GM18951 (cell line): ENCODE measurements at regions not wholly inside any gene's neighbourhood (a gene's known extent, or its start where the extent isn't known, plus 50 kb on each side); places are given as distances from the start of the nearest gene placed in this dataset.

Source experiments
- POLR2A ChIP-seq: IDR thresholded peaks from 4 replicates; pipeline ENCODE4 v1.6.1; 2011; ENCODE audit warnings: mild to moderate bottlenecking; ENCODE audit not compliant: insufficient read length, insufficient read depth; ENCODE audit errors: extremely low read depth
- in situ Hi-C: fragments of 300-500 bp; cut with MboI; formaldehyde crosslinking; loops from one replicate; pipeline ENCODE4 v1.12.0; 2022; ENCODE audit warnings: low sequenced_read_pairs, mixed read lengths, inconsistent platforms; ENCODE audit not compliant: unreplicated experiment

DNA sequence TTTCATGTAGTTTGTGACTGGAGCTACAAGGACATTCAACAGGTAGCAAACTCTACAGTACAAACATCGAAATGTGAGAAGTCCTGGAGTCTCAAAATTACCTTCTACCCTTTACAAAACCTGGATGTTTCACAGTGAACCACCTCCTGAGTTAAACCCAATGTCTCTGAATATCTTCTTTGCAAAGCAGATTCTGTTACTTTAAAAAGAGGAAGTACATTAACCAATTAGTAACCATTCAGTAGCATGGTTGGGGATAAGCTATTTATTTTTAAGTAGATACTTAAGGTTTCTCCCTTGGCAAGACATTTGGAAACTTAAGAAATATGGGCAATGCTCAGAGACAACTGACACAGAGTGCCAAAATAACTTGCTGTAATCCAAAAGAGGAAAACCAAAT is 371.9 kb upstream of the NWD2 start:
- TF ChIP-seq POLR2A: no peak
- in situ Hi-C loops: no loop called here

DNA sequence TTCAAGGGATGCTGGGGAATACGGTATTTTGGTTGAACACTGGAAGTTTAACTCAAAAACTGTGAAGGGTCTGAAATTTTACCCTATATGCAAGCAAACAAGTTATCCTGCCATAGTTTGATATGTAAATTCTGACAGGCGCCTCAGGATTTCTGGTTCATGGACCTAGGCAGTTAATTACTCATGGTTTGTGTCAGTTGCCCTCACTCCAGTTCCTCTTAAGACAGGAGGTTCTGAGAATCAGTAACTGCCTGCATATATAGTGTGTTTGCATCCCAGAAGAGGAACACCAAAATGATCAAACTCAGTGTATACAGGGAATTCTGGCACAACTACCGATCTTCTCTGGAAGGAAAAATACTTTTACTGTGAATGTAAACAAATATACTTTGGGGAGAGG is 360.4 kb upstream of the NWD2 start:
- in situ Hi-C loops: no loop called here
- no peak for TF ChIP-seq POLR2A

DNA sequence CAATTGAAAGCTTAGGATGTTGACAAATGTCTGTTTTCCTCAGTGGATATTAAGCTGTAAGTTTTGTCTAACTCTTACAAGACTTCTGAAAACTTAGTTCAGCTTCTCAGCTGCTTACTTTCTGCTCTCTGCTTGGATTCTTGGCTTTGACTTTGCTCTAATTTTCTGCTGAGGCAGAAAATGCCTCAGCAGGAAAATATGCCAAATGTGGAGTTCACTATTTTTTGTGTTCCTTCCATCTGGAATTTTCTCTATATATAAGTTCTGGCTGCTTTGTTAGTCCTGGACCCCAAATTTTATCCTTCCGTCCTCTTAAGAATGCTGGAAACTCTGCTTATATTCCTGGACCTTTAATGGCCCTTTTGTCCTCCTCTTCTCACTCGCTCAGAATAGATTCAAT is 352.6 kb upstream of the NWD2 start:
- in situ Hi-C loops: no loop called here
- no peak for TF ChIP-seq POLR2A

DNA sequence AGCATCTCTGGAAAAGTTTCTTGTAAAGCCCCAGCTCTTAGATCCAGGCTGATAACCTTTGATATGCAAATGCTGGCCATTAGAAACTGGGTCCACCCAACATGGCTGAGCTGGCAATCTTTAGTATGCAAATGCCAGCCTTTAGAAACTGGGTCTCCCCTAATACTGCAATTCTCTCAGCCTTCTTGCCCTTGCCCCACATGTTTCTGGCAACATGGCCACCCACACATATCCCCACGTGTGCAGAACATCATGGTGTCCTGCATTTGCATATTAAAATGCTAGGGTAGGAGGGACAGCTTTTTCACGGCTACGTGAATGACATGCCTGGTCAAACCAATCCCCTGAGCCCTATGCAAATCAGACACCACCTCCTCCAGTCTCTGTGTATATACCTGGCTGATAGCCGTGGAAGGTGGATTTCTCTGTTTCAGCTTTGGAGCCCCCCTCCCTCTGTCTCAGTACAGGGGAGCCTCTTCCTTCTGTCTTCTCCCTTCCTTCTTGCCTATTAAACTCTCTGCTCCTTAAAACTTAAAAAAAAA is 344.0 kb upstream of the NWD2 start:
- in situ Hi-C loops: no loop called here

DNA sequence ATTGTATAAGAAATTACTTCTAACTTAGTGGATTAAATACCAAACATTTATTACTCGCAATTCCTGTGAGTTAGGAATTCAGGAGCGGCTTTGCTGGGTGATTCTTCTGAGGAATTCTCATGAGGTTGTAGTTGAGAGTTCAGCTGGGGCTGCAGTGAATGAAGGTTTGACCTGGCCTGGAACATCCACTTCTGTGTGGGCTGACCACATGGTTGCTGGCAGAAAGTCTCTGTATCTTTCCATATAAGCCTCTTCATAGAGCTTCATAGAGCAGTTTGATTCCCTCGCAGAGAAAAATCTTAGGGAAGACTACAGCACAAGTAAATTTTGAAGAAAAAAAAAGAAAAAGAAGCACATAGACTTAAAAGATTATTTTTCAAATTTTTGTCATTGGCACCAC is 339.7 kb upstream of the NWD2 start:
- TF ChIP-seq POLR2A: no peak
- in situ Hi-C loops: no loop called here

More for the DNA sequence above, 344.0 kb upstream of the NWD2 start:
- TF ChIP-seq POLR2A: no peak

DNA sequence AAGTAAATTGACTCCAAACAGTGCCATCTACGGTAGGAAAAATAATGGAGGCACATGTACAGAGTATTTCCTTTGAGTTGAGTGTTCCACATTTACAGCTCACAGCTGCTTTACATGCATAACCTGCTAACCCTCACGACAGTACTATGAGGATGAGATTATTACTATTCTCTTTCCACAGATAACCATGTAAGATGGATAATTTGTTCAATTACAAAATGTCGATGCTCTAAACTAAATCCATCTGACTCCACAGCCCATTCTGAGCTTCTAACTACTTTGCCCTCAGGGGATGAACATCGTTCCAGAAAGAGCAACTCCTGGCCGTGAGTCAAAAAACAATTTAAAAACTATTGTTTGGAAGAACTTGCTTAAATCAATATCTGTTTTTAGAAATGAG is 330.4 kb upstream of the NWD2 start:
- no peak for TF ChIP-seq POLR2A
- in situ Hi-C loops: no loop called here

DNA sequence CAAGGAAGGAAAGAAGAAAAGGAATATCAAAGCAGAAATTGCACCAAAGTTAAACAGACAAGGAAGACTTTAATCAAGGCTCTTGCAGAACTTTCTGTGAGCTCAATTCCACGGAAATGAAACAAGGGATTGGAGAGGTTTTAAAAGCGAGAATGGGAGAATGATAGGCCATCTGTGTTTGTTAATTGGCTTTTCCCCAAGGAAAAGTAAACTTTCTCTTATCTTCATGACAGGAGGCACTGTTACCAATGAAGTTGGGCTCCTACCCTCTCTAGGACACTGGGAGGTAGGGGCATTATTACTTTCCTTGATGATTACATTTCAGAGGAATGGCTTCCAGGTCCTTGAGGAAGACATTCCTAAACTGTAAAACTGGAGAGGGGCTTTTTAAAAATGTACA is 328.8 kb upstream of the NWD2 start:
- in situ Hi-C loops: no loop called here
- TF ChIP-seq POLR2A: no peak

DNA sequence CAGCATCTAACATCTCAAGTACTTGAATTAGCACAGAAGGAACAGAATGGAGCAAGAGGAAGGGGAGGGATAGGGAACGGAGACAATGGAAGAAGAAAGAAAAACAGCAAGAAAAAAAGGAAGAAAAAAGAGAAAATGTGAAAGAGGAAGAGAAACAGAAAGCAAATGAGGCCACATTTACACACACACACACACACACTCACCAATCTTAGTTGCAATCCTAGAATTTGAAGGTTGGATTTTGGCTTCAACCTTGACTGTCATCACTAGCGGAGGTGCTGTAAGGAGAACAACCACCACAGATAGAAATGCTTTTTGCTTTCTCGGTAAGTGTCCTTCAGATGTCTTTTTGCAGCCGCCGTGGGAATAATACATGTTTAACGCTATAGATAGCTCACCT is 327.1 kb upstream of the NWD2 start:
- in situ Hi-C loops: no loop called here
- no peak for TF ChIP-seq POLR2A

DNA sequence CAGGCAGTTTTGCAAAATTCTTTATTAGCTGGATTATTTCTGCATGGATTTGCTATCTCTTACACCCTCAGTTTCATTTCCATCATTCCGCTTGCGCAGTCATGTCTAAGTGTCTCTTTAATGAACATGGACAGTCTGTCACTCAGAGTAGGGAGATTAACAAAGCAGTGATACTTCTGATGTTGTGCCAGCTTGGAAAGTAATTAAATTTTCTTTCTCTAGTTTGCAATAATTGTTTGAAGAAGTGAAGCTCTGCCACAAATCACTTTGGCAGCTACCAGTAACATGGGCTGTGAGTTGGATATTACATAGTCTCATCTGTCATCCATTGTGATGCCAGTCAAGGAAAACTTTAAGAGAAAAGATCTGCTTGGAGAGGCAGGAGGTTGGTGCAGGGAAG is 324.8 kb upstream of the NWD2 start:
- in situ Hi-C loops: no loop called here
- no peak for TF ChIP-seq POLR2A

DNA sequence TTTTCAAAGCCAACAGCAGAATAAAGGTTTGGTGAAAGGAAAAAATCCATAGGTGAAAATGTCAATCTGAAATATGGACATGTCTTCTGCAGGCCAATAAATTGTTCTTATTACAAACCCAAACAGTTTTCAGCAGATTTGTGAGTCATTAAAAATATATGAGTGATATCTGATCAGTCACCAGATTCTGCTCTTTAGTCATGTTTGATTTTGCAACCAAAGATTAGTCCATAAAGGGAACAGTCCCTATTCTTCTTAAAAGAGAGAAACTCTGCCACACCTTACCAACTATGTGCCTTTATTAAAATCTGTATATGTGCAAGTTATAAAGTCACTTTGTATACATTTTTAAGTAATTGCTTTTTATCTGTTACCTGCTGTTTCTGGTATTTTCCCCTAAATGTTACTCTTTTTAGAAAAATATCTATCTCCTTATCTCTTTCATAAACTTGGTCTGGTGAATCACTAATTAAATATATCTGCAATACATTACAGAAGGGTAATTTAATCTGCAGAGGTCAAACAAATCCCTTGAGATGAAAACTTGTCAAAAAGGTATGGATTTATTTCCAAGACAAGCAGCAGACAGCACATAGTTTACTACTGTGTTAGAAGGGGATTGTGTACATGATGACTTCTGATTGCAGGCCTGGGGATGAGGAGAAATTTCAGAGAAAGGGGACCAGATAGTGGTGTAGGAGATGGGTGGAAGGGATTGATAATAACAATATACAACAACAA is 322.9 kb upstream of the NWD2 start:
- no peak for TF ChIP-seq POLR2A
- in situ Hi-C loops: no loop called here

DNA sequence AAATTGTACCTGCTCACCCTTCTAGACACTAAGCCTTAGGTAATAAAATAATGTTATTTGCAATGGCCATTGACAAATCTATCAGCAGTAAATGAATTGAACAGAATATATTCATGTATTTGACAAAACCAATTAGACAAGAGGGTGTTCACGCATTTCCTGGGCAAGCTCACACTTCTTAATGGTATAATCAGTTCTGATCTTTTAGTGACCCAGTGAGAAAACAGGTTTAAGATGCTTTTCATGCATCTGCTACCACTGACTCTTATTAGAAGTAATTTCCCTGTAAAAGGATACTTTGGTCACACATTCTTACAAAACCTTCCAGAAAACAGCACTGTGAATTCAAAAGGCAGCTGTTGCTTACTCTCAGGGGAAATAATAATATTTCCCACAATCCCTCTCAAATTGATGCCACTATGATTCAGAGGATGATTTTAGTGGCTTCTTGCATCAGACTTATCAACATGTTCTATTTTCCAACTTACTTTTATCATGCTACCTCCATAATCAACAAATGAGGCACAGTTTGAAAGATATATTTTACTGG is 313.9 kb upstream of the NWD2 start:
- in situ Hi-C loops: no loop called here
- TF ChIP-seq POLR2A: no peak

DNA sequence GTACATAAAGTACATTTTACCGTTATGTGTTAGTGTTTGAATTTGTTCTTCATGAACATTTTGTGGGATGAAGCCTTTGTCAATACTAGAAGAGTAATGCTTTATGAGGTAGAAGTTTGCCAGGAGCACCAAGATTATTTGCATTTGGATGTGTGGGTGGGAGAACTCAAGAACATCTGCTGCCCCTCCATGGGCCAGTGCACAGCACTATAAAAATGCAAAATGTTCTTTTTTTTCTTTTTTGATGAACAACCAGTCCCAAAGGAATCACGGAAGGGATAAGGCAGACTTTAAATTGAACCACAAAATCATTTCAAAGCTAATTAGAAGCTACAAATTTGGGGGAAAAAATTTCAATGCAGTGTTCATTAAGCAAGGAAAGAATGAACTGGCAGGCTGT is 300.3 kb upstream of the NWD2 start:
- no peak for TF ChIP-seq POLR2A
- in situ Hi-C loops: no loop called here

DNA sequence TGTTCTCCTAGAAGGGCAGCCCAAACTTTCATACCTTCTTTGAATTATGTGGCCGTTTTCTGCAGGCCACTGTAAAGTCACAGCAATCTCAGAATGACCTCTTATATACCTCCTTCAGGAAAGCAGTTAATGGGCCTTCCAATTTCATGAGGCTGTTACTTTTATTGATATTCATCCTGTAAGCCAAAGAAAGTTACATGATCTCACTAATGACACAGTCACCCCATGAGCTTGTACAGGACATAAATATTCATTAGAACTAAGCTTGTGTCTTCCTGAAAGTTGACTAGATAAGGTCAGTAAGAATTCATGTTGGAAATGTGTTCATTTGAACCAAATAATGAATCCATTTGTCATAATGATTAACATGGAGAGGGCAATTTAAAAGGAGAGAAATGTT is 283.1 kb upstream of the NWD2 start:
- in situ Hi-C loops: no loop called here
- TF ChIP-seq POLR2A: no peak

DNA sequence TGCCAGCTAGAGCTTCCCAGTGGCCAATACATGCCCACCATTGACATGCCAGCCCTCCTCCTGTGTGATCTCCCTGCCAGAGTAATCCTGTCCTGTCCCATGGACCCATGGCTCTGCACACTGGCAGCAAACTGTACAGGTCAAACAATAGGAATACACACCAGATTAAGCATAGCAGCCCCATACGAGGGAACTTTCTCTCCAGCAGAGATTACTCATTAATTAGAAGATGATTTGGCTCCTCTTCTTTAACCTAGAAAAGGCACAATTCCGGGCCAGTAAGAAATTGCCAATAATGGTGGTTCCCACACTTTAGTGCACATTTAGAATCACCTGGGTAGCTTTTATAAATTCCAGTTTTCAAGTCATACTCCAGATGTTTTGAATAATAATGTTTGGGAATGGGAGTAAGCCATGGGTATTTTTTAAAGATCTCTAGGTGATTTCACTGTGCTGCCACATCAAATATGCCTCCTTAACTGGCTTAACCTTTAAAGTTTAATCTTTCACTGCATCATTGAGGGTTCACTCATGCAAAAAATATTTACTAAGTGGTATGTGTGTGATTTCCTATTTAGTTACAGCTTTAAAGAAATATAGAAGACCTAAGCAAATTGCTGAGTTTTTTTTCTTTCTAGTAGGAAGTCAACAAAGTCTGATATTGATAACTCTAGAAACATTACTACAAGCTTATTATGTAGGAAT is 277.6 kb upstream of the NWD2 start:
- TF ChIP-seq POLR2A: no peak
- in situ Hi-C loops: no loop called here
